ENCODE measurements at regions not wholly inside any gene's neighbourhood (a gene's known extent, or its start where the extent isn't known, plus 50 kb on each side); places are given as distances from the start of the nearest gene placed in this dataset.

- TF ChIP-seq CTCF (IDR thresholded peaks at IDR 0.05; ENCODE audit: low read depth, low read length, poor library complexity, severe bottlenecking) (no peak), EZH2phosphoT487 (IDR thresholded peaks at IDR 0.05; ENCODE audit: borderline replicate concordance, low read length) (no peak)
These were observed 1004.3 kb upstream of the SEMA6D start for GRCh38 chr15:46713045-46713444.
